GM21381 (cell line): ENCODE measurements at regions not wholly inside any gene's neighbourhood (a gene's known extent, or its start where the extent isn't known, plus 50 kb on each side); places are given as distances from the start of the nearest gene placed in this dataset.

Experiments used
- ATAC-seq: cut with Tn5 transposase; IDR thresholded peaks from one replicate; pipeline ENCODE4 v1.9.1; 2021; ENCODE audit warnings: mild to moderate bottlenecking, moderate library complexity; ENCODE audit not compliant: unreplicated experiment

GRCh38 chr4:138964716-138965426, 50.7 kb upstream of the NOCT start:
- no peak for ATAC-seq

DNA sequence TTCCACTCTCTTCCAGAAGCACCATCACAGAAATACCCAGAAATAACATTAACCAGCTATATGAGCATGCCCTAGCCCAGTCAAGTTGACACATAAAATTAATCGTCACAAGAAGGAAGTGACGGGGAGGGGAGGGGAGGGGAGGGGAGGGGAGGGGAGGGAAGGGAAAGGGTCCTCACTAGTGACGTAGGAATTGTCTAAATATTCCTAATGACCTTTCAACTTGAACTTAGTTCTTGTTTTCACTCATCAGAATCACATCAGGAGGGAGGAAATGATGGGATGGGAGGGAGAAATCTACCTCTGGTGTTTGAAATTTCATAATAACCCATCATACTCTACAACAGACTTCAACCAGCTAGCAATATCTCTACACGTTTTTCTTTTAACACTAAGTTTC, 52.2 kb upstream of the NOCT start:
- ATAC-seq = no peak

GRCh38 chr4:138961664-138962063, 53.9 kb upstream of the NOCT start:
- no peak for ATAC-seq

DNA sequence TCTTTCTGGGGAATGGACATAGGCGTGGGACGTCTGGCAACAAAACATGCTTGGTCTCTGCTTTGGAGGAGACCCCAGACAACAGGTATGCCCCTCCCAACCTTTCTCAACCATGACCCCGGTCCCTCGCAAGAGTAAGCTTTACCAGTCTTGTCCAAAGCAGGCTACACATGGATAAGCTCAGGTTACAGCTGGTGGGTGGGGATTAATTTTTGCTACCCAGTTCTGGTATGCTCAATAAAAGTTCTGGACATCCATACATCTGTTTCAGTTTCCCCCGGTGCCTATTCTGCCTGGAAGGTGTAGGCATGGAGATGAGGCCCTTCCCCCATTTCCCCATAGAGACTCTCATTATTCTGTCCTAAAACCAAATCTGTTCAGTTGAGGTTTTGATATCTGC, 54.5 kb upstream of the NOCT start:
- no peak for ATAC-seq

- no peak for ATAC-seq
These were observed 55.3 kb upstream of the NOCT start for GRCh38 chr4:138960175-138960710.

- no peak for ATAC-seq
These were observed 56.3 kb upstream of the NOCT start for GRCh38 chr4:138959097-138959815.

DNA sequence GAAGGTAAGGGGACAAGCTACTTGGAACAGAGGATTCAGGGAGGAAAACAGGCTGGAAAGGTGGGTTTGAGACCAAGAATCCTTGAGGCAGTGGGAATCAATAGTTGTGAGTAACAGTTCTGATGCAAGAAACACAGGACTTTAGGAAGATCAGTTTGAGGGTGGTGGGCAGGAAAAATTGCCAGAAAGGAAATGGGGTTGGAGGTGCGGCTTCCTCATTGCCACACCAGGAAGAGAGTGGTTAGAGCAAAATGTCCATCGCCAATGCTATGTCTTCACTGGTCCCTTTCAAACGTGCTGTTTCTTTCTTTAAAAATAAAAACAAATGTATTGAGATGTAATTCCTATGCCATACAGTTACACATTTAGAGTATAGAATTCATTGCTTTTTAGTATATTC, 57.1 kb upstream of the NOCT start:
- ATAC-seq = no peak

DNA sequence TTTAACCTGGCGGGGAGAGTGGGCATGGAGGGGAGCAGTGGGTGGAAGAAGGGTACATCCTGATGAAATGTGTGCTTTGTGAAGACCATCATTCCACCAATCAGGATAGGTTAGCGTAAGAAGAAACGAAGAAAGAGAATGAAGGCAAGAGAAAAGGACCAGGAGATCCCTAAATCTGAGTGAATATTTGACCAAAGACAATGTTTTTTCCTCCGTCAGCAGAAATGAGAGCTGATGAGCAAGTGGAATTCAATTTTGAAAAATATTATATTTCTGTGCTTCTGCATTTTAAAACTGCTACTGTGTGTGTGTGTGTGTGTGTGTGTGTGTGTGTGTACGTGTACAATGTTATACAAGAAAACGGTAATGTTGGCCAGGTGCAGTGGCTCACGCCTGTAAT, 58.3 kb upstream of the NOCT start:
- no peak for ATAC-seq

GRCh38 chr4:138954428-138954827, 61.2 kb upstream of the NOCT start:
- ATAC-seq = no peak

GRCh38 chr4:138953961-138954371, 61.6 kb upstream of the NOCT start:
- no peak for ATAC-seq

- no peak for ATAC-seq
These were observed 63.2 kb upstream of the NOCT start for GRCh38 chr4:138952411-138952810.

- no peak for ATAC-seq
These were observed 63.8 kb upstream of the NOCT start for GRCh38 chr4:138951764-138952163.

GRCh38 chr4:138949866-138950265, 65.7 kb upstream of the NOCT start:
- ATAC-seq = no peak

DNA sequence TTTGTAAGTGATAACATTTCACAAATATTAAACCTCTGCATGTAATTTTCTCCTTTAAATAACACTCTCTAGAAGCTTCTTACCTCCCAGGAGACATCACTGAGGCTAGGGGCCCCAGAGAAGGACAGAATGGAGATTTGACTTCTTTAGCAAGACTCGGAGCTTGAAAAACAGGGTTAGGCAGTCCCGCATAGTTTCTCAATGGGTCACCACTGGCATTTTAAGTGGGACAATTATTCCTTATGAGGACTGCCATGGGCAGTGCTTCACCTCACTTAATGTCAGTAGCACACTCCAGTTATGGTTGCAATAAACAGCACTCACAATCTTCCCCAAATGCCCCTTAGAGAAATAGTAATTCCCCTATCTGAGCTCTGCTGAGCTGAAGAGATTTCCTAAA, 66.7 kb upstream of the NOCT start:
- ATAC-seq = no peak

DNA sequence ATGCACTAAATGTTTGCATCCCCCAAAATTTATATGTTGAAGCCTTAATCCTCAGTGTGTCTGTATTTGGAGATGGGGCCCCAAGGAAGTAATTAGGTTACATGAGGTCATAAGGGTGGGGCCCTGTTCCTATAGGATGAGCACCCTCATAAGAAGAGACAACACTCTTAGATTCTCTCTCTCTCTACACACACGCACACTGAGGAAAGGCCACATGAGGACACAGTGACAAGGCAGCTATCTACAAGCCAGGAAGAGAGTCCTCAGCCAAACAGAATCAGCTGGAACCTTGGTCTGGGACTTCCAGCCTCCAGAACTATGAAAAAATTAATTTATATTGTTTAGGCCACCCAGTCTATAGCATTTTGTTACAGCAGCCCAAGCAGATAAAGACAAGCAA, 69.3 kb upstream of the NOCT start:
- no peak for ATAC-seq

GRCh38 chr4:138945840-138946239, 69.7 kb upstream of the NOCT start:
- no peak for ATAC-seq

- ATAC-seq = no peak
These were observed 70.2 kb upstream of the NOCT start for GRCh38 chr4:138945401-138945800.

DNA sequence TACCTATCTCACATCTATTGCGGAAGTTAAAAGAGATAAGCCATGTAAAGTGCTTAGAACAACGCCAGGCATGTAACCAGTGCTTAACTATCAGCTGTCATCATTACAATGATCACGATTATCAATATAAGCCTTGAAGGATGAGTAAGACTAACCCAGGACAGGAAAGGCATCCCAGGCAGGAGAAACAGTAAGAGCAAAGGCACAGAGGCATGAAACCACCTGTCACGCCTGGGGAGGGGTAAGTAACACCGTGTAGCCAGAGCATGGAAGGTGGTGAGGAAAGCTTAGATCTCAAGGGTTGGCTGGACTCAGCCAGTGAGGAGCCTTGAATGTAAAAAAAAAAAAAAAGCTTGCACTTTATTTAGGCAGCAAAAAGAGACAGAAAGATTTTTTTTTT, 71.7 kb upstream of the NOCT start:
- ATAC-seq = no peak

GRCh38 chr4:138941037-138941436, 74.5 kb upstream of the NOCT start:
- no peak for ATAC-seq

GRCh38 chr4:138939960-138940359, 75.6 kb upstream of the NOCT start:
- ATAC-seq = no peak

DNA sequence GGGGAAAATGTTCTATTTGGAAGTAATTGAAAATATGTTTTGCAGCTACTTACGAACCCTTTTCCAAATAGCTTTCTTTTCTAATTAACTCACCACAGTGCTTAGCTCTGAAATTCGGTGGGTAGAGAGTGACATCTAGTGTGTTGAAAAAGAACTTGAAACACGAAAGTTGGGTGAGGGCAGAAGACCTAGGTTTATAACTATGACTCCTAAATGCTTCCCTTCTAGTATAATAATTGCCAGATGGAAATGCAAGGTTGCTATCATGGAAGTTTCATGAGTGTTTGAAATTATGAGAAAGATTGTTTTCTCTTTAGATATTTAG, 77.3 kb upstream of the NOCT start:
- ATAC-seq = peak; percentile 69

- no peak for ATAC-seq
These were observed 80.3 kb upstream of the NOCT start for GRCh38 chr4:138935135-138935807.
